ENCODE measurements at regions not wholly inside any gene's neighbourhood (a gene's known extent, or its start where the extent isn't known, plus 50 kb on each side); places are given as distances from the start of the nearest gene placed in this dataset.

GRCh38 chr2:145750612-145751011, 1230.7 kb upstream of the ZEB2 start:
- TF ChIP-seq, protein P1, sequence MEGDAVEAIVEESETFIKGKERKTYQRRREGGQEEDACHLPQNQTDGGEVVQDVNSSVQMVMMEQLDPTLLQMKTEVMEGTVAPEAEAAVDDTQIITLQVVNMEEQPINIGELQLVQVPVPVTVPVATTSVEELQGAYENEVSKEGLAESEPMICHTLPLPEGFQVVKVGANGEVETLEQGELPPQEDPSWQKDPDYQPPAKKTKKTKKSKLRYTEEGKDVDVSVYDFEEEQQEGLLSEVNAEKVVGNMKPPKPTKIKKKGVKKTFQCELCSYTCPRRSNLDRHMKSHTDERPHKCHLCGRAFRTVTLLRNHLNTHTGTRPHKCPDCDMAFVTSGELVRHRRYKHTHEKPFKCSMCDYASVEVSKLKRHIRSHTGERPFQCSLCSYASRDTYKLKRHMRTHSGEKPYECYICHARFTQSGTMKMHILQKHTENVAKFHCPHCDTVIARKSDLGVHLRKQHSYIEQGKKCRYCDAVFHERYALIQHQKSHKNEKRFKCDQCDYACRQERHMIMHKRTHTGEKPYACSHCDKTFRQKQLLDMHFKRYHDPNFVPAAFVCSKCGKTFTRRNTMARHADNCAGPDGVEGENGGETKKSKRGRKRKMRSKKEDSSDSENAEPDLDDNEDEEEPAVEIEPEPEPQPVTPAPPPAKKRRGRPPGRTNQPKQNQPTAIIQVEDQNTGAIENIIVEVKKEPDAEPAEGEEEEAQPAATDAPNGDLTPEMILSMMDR (IDR thresholded peaks at IDR 0.05): no peak
- no peak for TF ChIP-seq POLR2A (IDR thresholded peaks at IDR 0.05)

Measured in uterus (tissue), 2 donors.